Keratinocyte (primary cell): ENCODE measurements at regions not wholly inside any gene's neighbourhood (a gene's known extent, or its start where the extent isn't known, plus 50 kb on each side); places are given as distances from the start of the nearest gene placed in this dataset.

ENCODE experiments used
- EZH2 ChIP-seq: IDR thresholded peaks from one replicate; pipeline ENCODE4 v1.6.1; 2012; ENCODE audit warnings: inconsistent platforms, mild to moderate bottlenecking, low read length, moderate library complexity
- TF ChIP-seq, protein P1 (sequence below), 3 experiments: IDR thresholded peaks in 1 of 3; conservative IDR thresholded peaks in 1 of 3; optimal IDR thresholded peaks in 1 of 3; 2 replicates in 2 of 3; 3 replicates in 1 of 3; pipeline versions ENCODE3 to v1.5.1; 2011; ENCODE audit warnings: low read length in 3 of 3, mild to moderate bottlenecking in 3 of 3, moderate library complexity in 2 of 3, control low read depth in 1 of 3, inconsistent platforms in 1 of 3; ENCODE audit not compliant: insufficient read depth in 2 of 3; ENCODE audit errors: extremely low read depth in 1 of 3

DNA sequence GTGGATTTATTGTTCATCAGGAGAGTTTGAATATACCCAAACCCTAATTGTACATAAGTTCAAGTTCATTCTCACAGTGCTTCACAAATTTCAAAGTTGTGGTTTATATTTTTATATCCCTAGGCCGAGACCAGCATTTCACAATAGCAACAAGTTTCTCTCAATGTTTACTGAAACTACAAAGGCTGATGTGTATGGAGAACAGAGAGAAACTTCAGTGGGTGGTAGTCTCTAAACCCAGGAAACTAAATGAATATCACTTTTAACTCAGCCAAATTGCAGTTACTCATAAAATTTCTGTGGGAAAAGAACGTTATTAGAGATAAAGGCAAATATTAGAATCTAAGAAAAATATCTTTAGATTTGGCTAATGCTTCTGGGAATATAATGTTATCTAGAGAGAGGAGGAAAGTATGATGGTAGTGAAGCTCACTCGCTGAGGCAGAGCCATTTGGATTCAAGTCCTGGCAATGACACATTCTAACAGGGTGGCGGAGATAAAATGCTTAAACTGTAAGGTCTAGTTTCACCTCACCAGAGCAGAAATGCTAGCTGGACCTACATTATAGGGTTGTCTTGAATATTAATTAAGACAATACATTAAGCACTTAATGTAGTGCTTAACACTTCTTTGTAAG is 514.8 kb downstream of the EPHA3 start:
- TF ChIP-seq, protein P1, sequence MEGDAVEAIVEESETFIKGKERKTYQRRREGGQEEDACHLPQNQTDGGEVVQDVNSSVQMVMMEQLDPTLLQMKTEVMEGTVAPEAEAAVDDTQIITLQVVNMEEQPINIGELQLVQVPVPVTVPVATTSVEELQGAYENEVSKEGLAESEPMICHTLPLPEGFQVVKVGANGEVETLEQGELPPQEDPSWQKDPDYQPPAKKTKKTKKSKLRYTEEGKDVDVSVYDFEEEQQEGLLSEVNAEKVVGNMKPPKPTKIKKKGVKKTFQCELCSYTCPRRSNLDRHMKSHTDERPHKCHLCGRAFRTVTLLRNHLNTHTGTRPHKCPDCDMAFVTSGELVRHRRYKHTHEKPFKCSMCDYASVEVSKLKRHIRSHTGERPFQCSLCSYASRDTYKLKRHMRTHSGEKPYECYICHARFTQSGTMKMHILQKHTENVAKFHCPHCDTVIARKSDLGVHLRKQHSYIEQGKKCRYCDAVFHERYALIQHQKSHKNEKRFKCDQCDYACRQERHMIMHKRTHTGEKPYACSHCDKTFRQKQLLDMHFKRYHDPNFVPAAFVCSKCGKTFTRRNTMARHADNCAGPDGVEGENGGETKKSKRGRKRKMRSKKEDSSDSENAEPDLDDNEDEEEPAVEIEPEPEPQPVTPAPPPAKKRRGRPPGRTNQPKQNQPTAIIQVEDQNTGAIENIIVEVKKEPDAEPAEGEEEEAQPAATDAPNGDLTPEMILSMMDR (optimal IDR thresholded peaks at IDR 0.05 in 1 of 3, IDR thresholded peaks at IDR 0.05 in 1 of 3, conservative IDR thresholded peaks at IDR 0.05 in 1 of 3; ENCODE audit: extremely low read depth in 1 of 3, insufficient read depth in 2 of 3, low read length in 3 of 3), result no peak
- no peak for TF ChIP-seq EZH2
